GM20000 (cell line): ENCODE measurements at regions not wholly inside any gene's neighbourhood (a gene's known extent, or its start where the extent isn't known, plus 50 kb on each side); places are given as distances from the start of the nearest gene placed in this dataset.
"Not testable (repeated sequence)": the region's sequence is repeated elsewhere in the genome, so short reads cannot be mapped to it uniquely, and the experiment has no call there.

Source experiments
- DNase-seq: peaks from one replicate; pipeline ENCODE4 v3.0.0; 2012; ENCODE audit warnings: low spot score
- CTCF ChIP-seq: IDR thresholded peaks from 2 replicates; pipeline ENCODE4 v1.5.1; 2012; ENCODE audit warnings: mild to moderate bottlenecking, control low read depth; ENCODE audit errors: extremely low read depth, missing control alignments

GRCh38 chr19:37317403-37318209 lies 53.3 kb upstream of the ZNF527 start:
- no peak for TF ChIP-seq CTCF
- DNase-seq: peak; percentile 90

- DNase-seq: not testable (repeated sequence)
Observed at GRCh38 chr19:37320988-37321387, 49.9 kb upstream of the ZNF527 start.
